ENCODE measurements at regions not wholly inside any gene's neighbourhood (a gene's known extent, or its start where the extent isn't known, plus 50 kb on each side); places are given as distances from the start of the nearest gene placed in this dataset.
"Not testable (repeated sequence)": the region's sequence is repeated elsewhere in the genome, so short reads cannot be mapped to it uniquely, and the experiment has no call there.

DNA sequence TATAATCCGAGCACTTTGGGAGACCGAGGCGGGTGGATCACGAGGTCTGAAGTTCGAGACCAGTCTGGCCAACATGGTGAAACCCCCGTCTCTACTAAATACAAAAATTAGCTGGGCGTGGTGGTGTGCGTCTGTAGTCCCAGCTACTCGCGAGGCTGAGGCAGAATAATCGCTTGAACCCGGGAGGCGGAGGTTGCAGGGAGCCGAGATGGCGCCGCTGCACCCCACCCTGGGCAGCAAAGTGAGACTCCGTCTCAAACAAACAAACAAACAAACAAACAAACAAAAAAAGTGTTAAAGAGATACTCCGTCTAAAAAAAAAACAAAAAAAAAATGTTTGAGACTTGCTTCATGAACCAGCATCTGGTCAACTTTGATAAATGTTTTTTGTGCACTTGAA is 753.8 kb downstream of the PCDH17 start:
- not testable (repeated sequence) for DNase-seq

DNA sequence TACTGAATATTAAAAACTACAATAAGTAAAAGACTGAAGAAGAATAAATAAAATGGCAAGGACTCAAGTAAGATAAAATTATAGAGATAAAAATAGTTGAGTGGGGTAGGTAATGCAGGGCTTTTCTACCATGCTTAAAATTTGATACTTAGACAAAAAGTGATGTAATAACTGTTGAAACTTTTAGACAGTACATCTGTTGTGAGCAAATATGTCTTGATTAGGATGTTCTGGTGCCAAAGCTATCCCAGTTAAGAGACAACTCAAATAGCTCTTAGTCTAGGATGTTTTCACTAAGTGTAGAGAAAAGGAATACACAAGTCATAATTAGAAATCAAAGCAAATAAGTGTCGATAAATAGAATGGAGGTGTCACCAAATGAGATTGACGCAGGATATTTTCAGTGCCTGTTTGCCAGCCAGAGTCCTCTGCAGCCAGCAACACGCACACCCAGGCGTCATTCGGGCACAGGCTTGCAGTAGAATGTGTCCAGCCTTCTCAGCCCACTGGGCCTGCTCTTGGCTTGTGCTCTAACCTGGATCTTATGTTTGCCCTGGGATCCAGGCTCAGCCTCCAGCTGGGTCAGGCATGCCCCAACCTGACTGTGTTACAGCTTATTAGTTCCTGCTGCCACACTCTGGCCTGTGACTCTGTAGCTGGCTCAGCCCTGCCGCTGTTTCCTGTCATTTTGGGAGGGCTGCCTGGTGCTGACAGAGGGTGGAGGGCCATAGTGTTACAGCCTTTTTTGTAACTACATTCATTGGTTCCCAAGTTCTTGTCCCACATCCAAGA is 766.2 kb downstream of the PCDH17 start:
- peak; percentile 53 for DNase-seq

GRCh38 chr13:58399263-58399662 is 767.7 kb downstream of the PCDH17 start:
- DNase-seq: no peak

GRCh38 chr13:58406545-58406944 is 775.0 kb downstream of the PCDH17 start:
- DNase-seq: no peak

DNA sequence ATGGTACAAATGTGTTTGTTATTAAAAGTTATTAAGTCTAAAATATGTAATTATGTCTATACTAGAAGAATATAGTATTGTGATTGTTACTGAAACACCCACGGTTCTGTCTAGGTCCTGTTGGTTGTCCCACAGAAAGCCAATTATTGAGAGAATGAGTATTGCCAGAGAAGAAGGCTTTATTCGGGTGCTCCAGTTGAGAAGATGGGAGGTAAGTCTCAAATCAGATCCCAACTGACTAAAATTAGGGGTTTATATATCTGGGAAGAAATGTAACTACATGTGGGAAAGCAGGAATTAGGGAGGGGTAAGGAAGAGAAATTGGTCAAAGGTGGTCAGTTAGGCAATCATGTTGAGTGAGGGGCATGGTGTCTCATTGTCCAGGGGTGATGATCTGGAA is 798.4 kb downstream of the PCDH17 start:
- DNase-seq: no peak

- DNase-seq: peak; percentile 80
Measured at GRCh38 chr13:58434943-58435342, 803.4 kb downstream of the PCDH17 start.

GRCh38 chr13:58437427-58437826 is 805.9 kb downstream of the PCDH17 start:
- no peak for DNase-seq

GRCh38 chr13:58446979-58447378 is 815.4 kb downstream of the PCDH17 start:
- DNase-seq: no peak

DNA sequence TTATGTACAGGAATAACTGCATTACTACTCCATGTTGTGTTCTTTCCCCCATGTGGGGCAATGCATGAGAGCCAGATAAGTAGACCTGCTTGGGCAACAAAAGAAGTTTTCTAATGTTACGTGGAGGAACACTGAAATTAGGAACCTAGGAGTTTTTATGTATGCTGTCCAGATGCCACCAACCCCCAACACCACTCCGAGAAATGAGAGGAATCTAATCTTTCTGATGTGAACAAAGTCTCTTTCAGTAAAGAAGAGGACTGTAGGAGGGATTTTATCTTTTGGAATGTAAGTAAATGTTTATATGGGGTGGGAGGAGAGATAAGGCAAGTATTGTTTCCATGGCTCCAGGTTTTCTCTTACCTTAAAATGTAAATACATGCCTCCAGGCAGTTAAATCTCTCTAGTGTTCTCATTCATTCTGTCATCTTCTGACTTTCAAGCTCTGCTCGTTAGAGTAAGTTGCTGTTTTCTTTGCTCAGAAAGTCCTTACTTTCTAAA is 820.6 kb downstream of the PCDH17 start:
- peak; percentile 56 for DNase-seq

GRCh38 chr13:58455094-58455493 is 823.5 kb downstream of the PCDH17 start:
- no peak for DNase-seq

DNA sequence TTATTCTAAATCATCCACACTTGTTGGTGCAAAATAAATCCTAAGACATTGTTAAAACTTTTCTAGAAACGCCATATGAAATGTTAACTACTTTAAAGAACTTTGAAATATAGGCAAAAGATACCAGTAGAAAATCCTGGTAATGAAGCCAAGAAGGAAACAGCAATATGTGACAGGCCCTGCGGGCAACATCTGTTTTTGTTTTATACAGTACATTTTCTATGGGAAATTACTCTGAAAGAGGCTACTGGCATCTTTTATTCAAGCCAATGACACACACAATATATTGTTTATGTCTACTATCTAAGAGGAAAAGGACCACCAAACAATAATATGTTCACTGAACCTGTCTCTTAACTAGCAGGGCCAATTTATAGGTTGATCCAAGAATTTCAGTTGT is 829.7 kb downstream of the PCDH17 start:
- no peak for DNase-seq

DNA sequence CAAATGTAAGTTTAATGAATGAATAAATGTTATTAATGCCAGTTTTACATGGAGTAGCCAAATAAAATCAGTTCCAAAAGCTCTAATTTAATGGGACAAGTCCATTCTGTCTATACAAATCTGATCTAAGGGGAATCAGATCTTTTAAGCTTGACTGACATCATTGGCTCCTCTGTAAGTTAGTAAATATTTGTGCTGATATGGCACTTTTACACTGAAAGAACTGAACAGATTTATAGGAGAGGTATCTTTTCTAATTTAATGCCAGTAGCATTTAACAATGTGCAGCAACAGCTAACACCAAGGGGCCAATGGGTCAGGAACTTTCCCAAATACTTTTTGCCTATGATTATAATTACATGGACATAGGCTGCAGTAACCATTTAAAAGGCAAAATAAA is 832.3 kb downstream of the PCDH17 start:
- DNase-seq: no peak

DNA sequence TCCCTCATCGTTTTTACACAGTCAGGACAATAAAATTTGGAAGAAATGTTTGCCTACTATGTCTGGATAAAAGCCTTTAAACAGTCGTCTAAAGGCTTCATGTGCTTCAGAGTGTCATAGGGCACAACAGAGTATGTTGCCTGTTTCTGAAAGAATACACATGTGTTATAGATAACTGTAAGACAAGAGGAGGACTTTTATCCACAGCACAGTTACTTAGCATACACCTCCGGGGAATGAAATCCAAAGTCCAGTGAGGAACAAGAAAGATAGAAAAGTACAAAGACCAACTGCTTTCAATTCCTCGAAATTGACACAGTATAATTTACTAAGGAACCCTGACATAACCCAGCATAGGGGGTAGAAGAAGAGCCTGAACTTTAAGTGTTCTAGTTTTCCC is 835.6 kb downstream of the PCDH17 start:
- DNase-seq: no peak

- DNase-seq: no peak
Measured at GRCh38 chr13:58472483-58472882, 840.9 kb downstream of the PCDH17 start.

GRCh38 chr13:58474581-58474980 is 843.0 kb downstream of the PCDH17 start:
- DNase-seq: no peak

DNA sequence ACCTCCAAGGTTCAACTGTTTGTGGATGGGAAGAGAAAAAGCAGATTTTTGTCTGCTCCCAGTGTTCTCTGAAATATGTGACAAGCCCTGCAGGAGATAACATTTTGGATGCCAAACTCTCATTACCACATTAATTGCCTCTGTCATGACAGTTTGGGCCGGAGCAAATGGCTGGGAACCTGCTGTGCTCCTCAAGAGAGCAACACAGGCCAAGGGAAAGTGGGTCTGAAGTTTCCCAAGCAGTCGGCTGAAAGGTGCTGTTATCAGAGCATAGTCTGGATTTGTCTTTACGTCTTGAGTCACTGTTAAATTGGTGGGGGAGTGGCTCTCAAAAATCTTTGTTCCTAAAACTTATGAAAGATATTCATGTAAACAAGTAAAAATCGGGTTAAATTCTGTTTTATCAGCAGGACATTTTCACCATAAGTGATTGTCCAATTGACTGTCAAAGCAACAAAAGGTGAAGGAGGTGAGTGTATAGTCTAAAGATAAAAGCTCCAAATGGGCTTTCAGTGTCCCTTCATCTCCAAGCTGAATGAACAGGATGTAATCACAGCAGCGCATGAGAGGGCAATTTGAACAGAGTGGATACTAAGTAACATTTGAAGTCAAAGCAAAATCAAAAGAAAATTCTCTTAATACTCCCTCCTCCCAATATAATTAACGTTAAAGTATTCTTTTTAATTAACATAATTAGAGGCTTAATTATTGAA is 844.8 kb downstream of the PCDH17 start:
- peak; percentile 73 for DNase-seq

- no peak for DNase-seq
Measured at GRCh38 chr13:58478858-58479257, 847.3 kb downstream of the PCDH17 start.

- no peak for DNase-seq
Measured at GRCh38 chr13:58480061-58480460, 848.5 kb downstream of the PCDH17 start.

- no peak for DNase-seq
Measured at GRCh38 chr13:58488251-58488650, 856.7 kb downstream of the PCDH17 start.

GRCh38 chr13:58495668-58496067 is 864.1 kb downstream of the PCDH17 start:
- no peak for DNase-seq

DNA sequence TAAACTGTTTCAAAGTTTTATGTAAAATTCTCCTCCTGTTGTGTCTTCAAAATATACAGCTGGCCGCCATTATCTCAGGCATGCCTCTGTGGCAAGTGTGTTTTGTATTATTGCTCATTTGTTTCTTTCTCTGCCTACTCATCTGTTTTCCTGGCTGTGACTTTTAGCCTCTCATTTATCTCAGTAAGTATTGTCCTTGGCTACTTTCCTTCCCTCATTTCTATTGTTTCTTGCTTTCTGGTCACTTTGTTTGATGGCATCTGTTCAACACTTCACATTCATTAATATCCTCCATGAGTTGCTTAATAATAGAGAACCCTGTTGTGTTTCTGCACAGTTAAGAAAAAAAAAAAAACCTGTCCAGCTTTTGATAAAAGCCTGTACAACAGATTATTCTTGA is 869.4 kb downstream of the PCDH17 start:
- DNase-seq: no peak

DNA sequence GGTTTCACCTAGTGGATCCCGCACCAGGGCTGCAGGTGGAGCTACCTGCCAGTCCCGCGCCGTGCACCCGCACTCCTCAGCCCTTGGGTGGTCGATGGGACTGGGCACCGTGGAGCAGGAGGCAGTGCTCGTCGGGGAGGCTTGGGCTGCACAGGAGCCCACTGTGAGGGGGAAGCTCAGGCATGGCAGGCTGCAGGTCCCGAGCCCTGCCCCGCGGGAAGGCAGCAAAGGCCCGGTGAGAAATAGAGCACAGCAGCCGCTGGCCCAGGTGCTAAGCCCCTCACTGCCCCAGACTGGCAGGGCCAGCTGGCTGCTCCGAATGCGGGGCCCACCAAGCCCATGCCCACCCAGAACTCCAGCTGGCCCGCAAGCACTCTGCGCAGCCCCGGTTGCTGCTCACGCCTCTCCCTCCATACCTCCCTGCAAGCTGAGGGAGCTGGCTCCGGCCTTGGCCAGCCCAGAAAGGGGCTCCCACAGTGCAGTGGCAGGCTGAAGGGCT is 872.7 kb downstream of the PCDH17 start:
- DNase-seq: not testable (repeated sequence)

- not testable (repeated sequence) for DNase-seq
Measured at GRCh38 chr13:58505262-58505920, 873.8 kb downstream of the PCDH17 start.

- no peak for DNase-seq
Measured at GRCh38 chr13:58528351-58528750, 896.8 kb downstream of the PCDH17 start.

All from islet precursor cell (in vitro differentiated cells).